HepG2 (cell line): ENCODE measurements at regions not wholly inside any gene's neighbourhood (a gene's known extent, or its start where the extent isn't known, plus 50 kb on each side); places are given as distances from the start of the nearest gene placed in this dataset.

Experiments
- ATAC-seq: fragments of 200-7000 bp; cut with Tn5 transposase; 3 replicates; pipeline ENCODE4 v1.9.1; 2020; ENCODE audit warnings: mild to moderate bottlenecking, moderate library complexity
- BruUV-seq: library from RNA; stranded (reverse); fragments of 400-500 nt; replicated peaks from 2 replicates; lab custom pipeline; 2021; lab: Mats Ljungman, UMichigan
- CTCF ChIA-PET: fragments of 300-600 bp; formaldehyde crosslinking; extraction: SDS; loops from one replicate; lab custom pipeline; 2021; ENCODE audit warnings: low total read pairs, inconsistent platforms, low intra/inter-chr PET ratio; lab: Yijun Ruan, JAX
- POLR2A ChIA-PET: fragments of 350-600 bp; sonication (Branson Sonifier 250); formaldehyde crosslinking; loops from one replicate; lab custom pipeline; 2020; ENCODE audit warnings: antibody characterized with exemption, inconsistent platforms; lab: Yijun Ruan, JAX
- DNase-seq: peaks from one replicate; pipeline ENCODE4 v3.0.0-alpha.2; 2015; ENCODE audit warnings: low spot score
- FAIRE-seq: peaks from 3 replicates; lab custom pipeline; 2011; peaks lifted over from hg19 to GRCh38; lab: Jason Lieb, UNC
- H2AFZ ChIP-seq: one replicate; pipeline ENCODE4 v1.6.1; 2011; ENCODE audit warnings: low read length, inconsistent platforms
- H3K27ac ChIP-seq: fragments of 300-600 bp; 3 replicates; pipeline ENCODE4 v1.8.0; 2011; ENCODE audit warnings: mixed run types, mild to moderate bottlenecking, mixed read lengths, low read length, inconsistent platforms; ENCODE audit not compliant: insufficient read depth; ENCODE audit errors: extremely low read length
- H3K27me3 ChIP-seq, 2 experiments: fragments of 200-600 bp in 1 of 2; 2 replicates in 1 of 2; 3 replicates in 1 of 2; pipeline versions ENCODE4 v1.6.0 to v1.8.0; 2011; ENCODE audit warnings: low read length in 2 of 2, mild to moderate bottlenecking in 2 of 2, moderate library complexity in 2 of 2, inconsistent platforms in 1 of 2; ENCODE audit not compliant: insufficient read depth in 2 of 2, control insufficient read depth in 1 of 2
- H3K36me3 ChIP-seq, 2 experiments: fragments of 200-600 bp in 1 of 2; replicated peaks in 1 of 2; 2 replicates in 1 of 2; 3 replicates in 1 of 2; pipeline versions ENCODE4 v1.5.1 to v1.8.0; 2011; ENCODE audit warnings: low read length in 2 of 2, inconsistent platforms in 1 of 2; ENCODE audit not compliant: insufficient read depth in 2 of 2, control insufficient read depth in 1 of 2
- H3K4me1 ChIP-seq: 2 replicates; pipeline ENCODE4 v1.5.1; 2012; ENCODE audit warnings: low read length, inconsistent platforms; ENCODE audit not compliant: insufficient read depth
- H3K4me2 ChIP-seq: 2 replicates; pipeline ENCODE4 v1.6.0; 2011; ENCODE audit warnings: low read depth, low read length, inconsistent platforms
- H3K4me3 ChIP-seq, 3 experiments: fragments of 200-600 bp in 1 of 3; sonication (generic), shearing (Covaris generic) in 1 of 3; replicated peaks in 1 of 3; 2 replicates each; pipeline ENCODE4 v1.5.1; 2011 to 2016; ENCODE audit warnings: low read length in 3 of 3, inconsistent platforms in 2 of 3, low read depth in 2 of 3, mild to moderate bottlenecking in 2 of 3, control low read depth in 1 of 3, mixed read lengths in 1 of 3; ENCODE audit not compliant: insufficient read depth in 1 of 3
- H3K79me2 ChIP-seq: one replicate; pipeline ENCODE4 v1.6.1; 2011; ENCODE audit warnings: low read length, inconsistent platforms; ENCODE audit not compliant: insufficient read depth
- H3K9ac ChIP-seq: 2 replicates; pipeline ENCODE4 v1.6.0; 2011; ENCODE audit warnings: mild to moderate bottlenecking, low read depth, low read length, inconsistent platforms; ENCODE audit not compliant: insufficient read depth
- H3K9me3 ChIP-seq: 2 replicates; pipeline ENCODE4 v1.5.1; 2012; ENCODE audit warnings: mild to moderate bottlenecking, low read length
- H4K20me1 ChIP-seq: 2 replicates; pipeline ENCODE4 v1.6.0; 2011; ENCODE audit warnings: inconsistent platforms, mild to moderate bottlenecking, low read length, moderate library complexity; ENCODE audit not compliant: insufficient read depth
- HINFP ChIP-seq: sonication (generic); formaldehyde crosslinking; IDR thresholded peaks from 2 replicates; pipeline ENCODE4 v1.4.0; 2020; ENCODE audit warnings: low read depth, mild to moderate bottlenecking, missing genetic modification reagents
- KLF13 ChIP-seq: sonication (generic); formaldehyde crosslinking; IDR thresholded peaks from 2 replicates; pipeline ENCODE4 v1.4.0; 2020; ENCODE audit warnings: mild to moderate bottlenecking, missing genetic modification reagents
- PCBP2 ChIP-seq: fragments of 200-400 bp; formaldehyde crosslinking; optimal IDR thresholded peaks from 2 replicates; pipeline ENCODE3; 2018; ENCODE audit warnings: low read length, low read depth; ENCODE audit not compliant: poor library complexity, severe bottlenecking
- RARG ChIP-seq: sonication (generic); formaldehyde crosslinking; IDR thresholded peaks from 2 replicates; pipeline ENCODE4 v1.4.0; 2020; ENCODE audit warnings: low read depth, mild to moderate bottlenecking, missing genetic modification reagents
- SMYD3 ChIP-seq: sonication (generic); formaldehyde crosslinking; IDR thresholded peaks from 2 replicates; pipeline ENCODE4 v1.8.1; 2023; ENCODE audit warnings: mild to moderate bottlenecking, missing genetic modification reagents
- ZNF691 ChIP-seq: sonication (generic); formaldehyde crosslinking; IDR thresholded peaks from 2 replicates; pipeline ENCODE4 v1.4.0; 2020; ENCODE audit warnings: missing genetic modification reagents, low read depth, mild to moderate bottlenecking, borderline replicate concordance
- ZNF713 ChIP-seq: sonication (generic); formaldehyde crosslinking; IDR thresholded peaks from 2 replicates; pipeline ENCODE4 v1.4.0; 2020; ENCODE audit warnings: mild to moderate bottlenecking, missing genetic modification reagents
- ZNF766 ChIP-seq: sonication (generic); formaldehyde crosslinking; IDR thresholded peaks from 2 replicates; pipeline ENCODE4 v1.5.0; 2020; ENCODE audit warnings: missing genetic modification reagents, borderline replicate concordance
- WGBS: methylation state at CpG from one replicate; pipeline ENCODE4 v1.1.6; 2017; ENCODE audit warnings: low lambda C conversion rate; 5-methylcytosine and 5-hydroxymethylcytosine counted together
- in situ Hi-C: cut with HindIII; loops from 2 replicates; pipeline ENCODE4 v1.10.0; 2017; ENCODE audit warnings: low pct_unique_long_range_greater_than_20kb; ENCODE audit not compliant: extremely low pct_ligation_motif_present
- intact Hi-C: fragments of 100-400 bp; cut with micrococcal nuclease; formaldehyde crosslinking; loops from one replicate; pipeline ENCODE4 v1.10.0; 2022; ENCODE audit not compliant: unreplicated experiment

- no peak overlapping the region for H3K9ac ChIP-seq
Observed at GRCh38 chr2:185934232-185934631, 195.6 kb downstream of the FSIP2 start.

More at GRCh38 chr2:185934232-185934631, 195.6 kb downstream of the FSIP2 start:
- ChIA-PET POLR2A (no interaction called here), CTCF (no interaction called here)
- Histone ChIP-seq H3K4me2 (no peak overlapping the region), H4K20me1 (no peaks in the 10 kb centered on the region), H3K27me3 (no peaks in the 10 kb centered on the region), H3K9me3 (no peaks in the 10 kb centered on the region), H3K4me3 (no peak overlapping the region), H3K79me2 (no peaks in the 10 kb centered on the region), H2AFZ (no peak overlapping the region), H3K27ac (no peak overlapping the region), H3K36me3 (no peaks in the 10 kb centered on the region), H3K4me1 (no peaks in the 10 kb centered on the region)
- TF ChIP-seq SMYD3 (no peak), ZNF691 (CRISPR knock-in tag) (no peak), RARG (CRISPR knock-in tag) (no peak), KLF13 (CRISPR knock-in tag) (no peak), ZNF766 (CRISPR knock-in tag) (no peak), ZNF713 (CRISPR knock-in tag) (no peak), HINFP (CRISPR knock-in tag) (no peak), PCBP2 (no peak)
- intact Hi-C loops (no loop called here), in situ Hi-C loops (no loop called here)
- DNase-seq: no peak
- FAIRE-seq: no peak
- 75% methylated on average over 2 of the region's 2 CpGs for WGBS
- no TSS peak for BruUV-seq
- ATAC-seq: no peak
